ENCODE measurements at regions not wholly inside any gene's neighbourhood (a gene's known extent, or its start where the extent isn't known, plus 50 kb on each side); places are given as distances from the start of the nearest gene placed in this dataset.

DNA sequence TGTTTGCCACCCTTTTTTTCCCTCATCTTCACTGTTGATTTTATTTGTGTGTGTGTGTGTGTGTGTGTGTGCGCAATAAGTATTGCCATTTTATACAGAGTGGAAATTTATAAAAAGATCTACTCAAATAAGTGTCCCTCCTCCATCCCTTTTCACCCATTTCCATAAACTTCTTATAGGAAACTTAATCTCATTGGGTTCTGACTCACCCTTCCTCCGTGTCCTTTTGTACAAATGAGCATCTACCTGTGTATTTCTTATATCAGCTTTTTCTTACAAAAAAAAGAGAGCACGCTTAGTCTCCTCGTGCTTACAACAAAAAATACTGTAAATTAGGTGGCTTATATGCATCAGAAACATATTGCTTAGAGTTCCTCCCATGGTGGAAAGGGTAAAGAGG, 711.2 kb upstream of the CDH7 start:
- TF ChIP-seq, protein P1, sequence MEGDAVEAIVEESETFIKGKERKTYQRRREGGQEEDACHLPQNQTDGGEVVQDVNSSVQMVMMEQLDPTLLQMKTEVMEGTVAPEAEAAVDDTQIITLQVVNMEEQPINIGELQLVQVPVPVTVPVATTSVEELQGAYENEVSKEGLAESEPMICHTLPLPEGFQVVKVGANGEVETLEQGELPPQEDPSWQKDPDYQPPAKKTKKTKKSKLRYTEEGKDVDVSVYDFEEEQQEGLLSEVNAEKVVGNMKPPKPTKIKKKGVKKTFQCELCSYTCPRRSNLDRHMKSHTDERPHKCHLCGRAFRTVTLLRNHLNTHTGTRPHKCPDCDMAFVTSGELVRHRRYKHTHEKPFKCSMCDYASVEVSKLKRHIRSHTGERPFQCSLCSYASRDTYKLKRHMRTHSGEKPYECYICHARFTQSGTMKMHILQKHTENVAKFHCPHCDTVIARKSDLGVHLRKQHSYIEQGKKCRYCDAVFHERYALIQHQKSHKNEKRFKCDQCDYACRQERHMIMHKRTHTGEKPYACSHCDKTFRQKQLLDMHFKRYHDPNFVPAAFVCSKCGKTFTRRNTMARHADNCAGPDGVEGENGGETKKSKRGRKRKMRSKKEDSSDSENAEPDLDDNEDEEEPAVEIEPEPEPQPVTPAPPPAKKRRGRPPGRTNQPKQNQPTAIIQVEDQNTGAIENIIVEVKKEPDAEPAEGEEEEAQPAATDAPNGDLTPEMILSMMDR (IDR thresholded peaks at IDR 0.05): no peak
- TF ChIP-seq ZFX (IDR thresholded peaks at IDR 0.05; ENCODE audit: borderline replicate concordance): no peak

Data from 22Rv1 (cell line).